Gastrocnemius medialis (tissue), 4 donors: ENCODE measurements at regions not wholly inside any gene's neighbourhood (a gene's known extent, or its start where the extent isn't known, plus 50 kb on each side); places are given as distances from the start of the nearest gene placed in this dataset.

ENCODE experiments used
- ATAC-seq, 2 donors: fragments of 150-250 bp; one replicate each; pipeline ENCODE4 v1.9.1; 2016
- DNase-seq, 2 donors: peaks; one replicate each; pipeline ENCODE4 v3.0.0-alpha.2; 2019
- H3K27ac ChIP-seq, 4 donors: fragments of 200-600 bp; sonication (generic); 1 replicate in 1 of 4; 2 replicates in 3 of 4; pipeline ENCODE4 v1.5.1; 2016 to 2018; ENCODE audit warnings: mild to moderate bottlenecking in 2 of 4, moderate library complexity in 1 of 4
- H3K27me3 ChIP-seq, 3 donors: fragments of 200-600 bp; sonication (generic) in 2 of 3; 1 replicate in 1 of 3; 2 replicates in 2 of 3; pipeline versions ENCODE4 v1.5.1 to v1.6.0; 2016 to 2019; ENCODE audit warnings: mild to moderate bottlenecking in 1 of 3, moderate library complexity in 1 of 3
- H3K36me3 ChIP-seq, 2 donors: fragments of 200-600 bp; sonication (generic) in 1 of 2; one replicate each; pipeline ENCODE4 v1.5.1; 2017 to 2018
- H3K4me1 ChIP-seq, 2 donors: fragments of 200-600 bp; sonication (generic) in 1 of 2; one replicate each; pipeline ENCODE4 v1.5.1; 2016 to 2017; ENCODE audit warnings: mild to moderate bottlenecking in 2 of 2
- H3K4me3 ChIP-seq, 4 donors: fragments of 200-600 bp; sonication (generic) in 3 of 4; 1 replicate in 1 of 4; 2 replicates in 3 of 4; pipeline ENCODE4 v1.5.1; 2016 to 2019; ENCODE audit warnings: mild to moderate bottlenecking in 2 of 4
- H3K9me3 ChIP-seq, 3 donors: fragments of 200-600 bp; sonication (generic) in 2 of 3; 1 replicate in 1 of 3; 2 replicates in 2 of 3; pipeline ENCODE4 v1.5.1; 2016 to 2019
- CTCF ChIP-seq, 5 experiments: fragments of 450-650 bp in 3 of 5; fragments of 200-600 bp in 2 of 5; sonication (generic) in 2 of 5; IDR thresholded peaks in 4 of 5; conservative IDR thresholded peaks in 1 of 5; 1 replicate in 4 of 5; 2 replicates in 1 of 5; pipeline ENCODE4 v1.5.1; 2016 to 2019; ENCODE audit warnings: antibody characterized with exemption in 5 of 5, mild to moderate bottlenecking in 3 of 5, moderate library complexity in 3 of 5
- POLR2A ChIP-seq, 2 donors: fragments of 450-650 bp; IDR thresholded peaks; one replicate each; pipeline ENCODE4 v1.6.1; 2017; ENCODE audit warnings: antibody characterized with exemption in 2 of 2, mild to moderate bottlenecking in 2 of 2, moderate library complexity in 2 of 2
- in situ Hi-C, 4 donors: fragments of 200-750 bp; cut with MboI; loops; one replicate each; pipeline versions ENCODE4 v1.15.0 to v1.8.0; 2017; ENCODE audit warnings: low sequenced_read_pairs in 4 of 4
- intact Hi-C: fragments of 100-400 bp; cut with DNase I; formaldehyde crosslinking; loops from one replicate; pipeline ENCODE4 v1.15.1; 2023; ENCODE audit warnings: low total_unique reads

GRCh38 chr7:73939528-73939927 lies 78.6 kb downstream of the TMEM270 start:
- in situ Hi-C loops: no loop called here
- DNase-seq (no peak), ATAC-seq (no peak)
- H3K4me1 ChIP-seq: no peaks in the 10 kb centered on the region
- H3K27me3 ChIP-seq: no peaks in the 10 kb centered on the region
- no peaks in the 10 kb centered on the region for H3K36me3 ChIP-seq
- no peaks in the 10 kb centered on the region for H3K9me3 ChIP-seq
- H3K4me3 ChIP-seq: no peak overlapping the region
- TF ChIP-seq POLR2A (IDR thresholded peaks at IDR 0.05): no peak
- TF ChIP-seq CTCF (IDR thresholded peaks at IDR 0.05 in 4 of 5, conservative IDR thresholded peaks at IDR 0.05 in 1 of 5): no peak
- intact Hi-C loops: no loop called here
- no peak overlapping the region for H3K27ac ChIP-seq

DNA sequence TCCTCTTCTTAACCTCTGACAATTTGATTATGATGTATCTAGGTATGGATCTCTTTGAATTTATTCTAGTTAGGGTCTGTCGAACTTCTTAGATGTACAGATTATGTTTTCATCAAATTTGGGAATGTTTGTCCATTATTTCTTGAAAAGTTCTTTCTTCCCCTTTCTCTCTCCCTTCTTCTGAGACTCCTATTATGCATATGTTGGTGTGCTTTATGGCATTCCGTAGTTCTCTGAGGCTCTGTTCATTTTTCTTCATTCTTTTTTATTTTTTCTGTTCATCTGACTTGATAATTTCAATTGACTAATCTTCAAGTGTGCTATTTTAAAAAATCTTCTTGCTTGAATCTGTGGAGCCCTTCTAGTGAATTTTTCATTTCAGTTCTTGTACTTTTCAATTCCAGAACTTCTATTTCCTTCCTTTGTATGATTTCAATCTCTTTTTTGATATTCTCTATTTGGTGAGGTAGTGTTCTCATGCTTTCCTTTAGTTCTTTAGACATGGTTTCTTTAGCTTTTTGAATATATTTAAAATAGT lies 79.8 kb downstream of the TMEM270 start:
- Histone ChIP-seq H3K4me3 (no peak overlapping the region), H3K36me3 (no peaks in the 10 kb centered on the region), H3K27ac (no peak overlapping the region), H3K27me3 (no peaks in the 10 kb centered on the region), H3K4me1 (no peaks in the 10 kb centered on the region), H3K9me3 (peaks cover 0 to 8% (median 0%) of the 10 kb centered on the region in 3 donors)
- intact Hi-C loops: no loop called here
- DNase-seq (no peak), ATAC-seq (no peak)
- in situ Hi-C loops: no loop called here
- no peak for TF ChIP-seq CTCF (IDR thresholded peaks at IDR 0.05 in 4 of 5, conservative IDR thresholded peaks at IDR 0.05 in 1 of 5)
- TF ChIP-seq POLR2A (IDR thresholded peaks at IDR 0.05): no peak

- no peaks in the 10 kb centered on the region for H3K36me3 ChIP-seq
- H3K4me3 ChIP-seq: no peak overlapping the region
- intact Hi-C loops (no loop called here), in situ Hi-C loops (no loop called here)
- H3K27me3 ChIP-seq: no peaks in the 10 kb centered on the region
- H3K9me3 ChIP-seq: peaks cover 0 to 8% (median 0%) of the 10 kb centered on the region in 3 donors
- H3K27ac ChIP-seq: no peak overlapping the region
- DNase-seq: no peak
- H3K4me1 ChIP-seq: no peaks in the 10 kb centered on the region
- ATAC-seq: no peak
- TF ChIP-seq POLR2A (IDR thresholded peaks at IDR 0.05): no peak
- no peak for TF ChIP-seq CTCF (IDR thresholded peaks at IDR 0.05 in 4 of 5, conservative IDR thresholded peaks at IDR 0.05 in 1 of 5)
Observed at GRCh38 chr7:73941836-73942551, 81.0 kb downstream of the TMEM270 start.

DNA sequence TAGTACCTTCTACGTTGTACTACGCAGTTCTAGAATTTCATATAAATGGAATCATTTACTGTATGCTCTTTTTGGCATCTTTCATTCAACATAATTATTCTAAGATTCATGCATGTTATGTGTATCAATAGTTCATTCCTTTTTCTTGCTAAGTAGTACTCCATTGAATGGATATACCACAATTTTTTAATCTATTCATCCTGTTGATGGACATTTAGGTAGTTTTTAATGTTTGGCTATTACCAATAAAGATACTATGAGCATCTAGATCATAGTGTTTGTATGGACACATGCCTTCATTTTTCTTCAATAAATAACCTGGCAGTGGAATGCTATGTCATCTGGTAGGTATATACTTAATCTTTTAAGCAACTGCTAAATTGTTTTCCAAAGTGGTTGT lies 83.0 kb upstream of the ELN start:
- Histone ChIP-seq H3K27ac (no peak overlapping the region), H3K4me1 (no peaks in the 10 kb centered on the region), H3K36me3 (no peaks in the 10 kb centered on the region), H3K27me3 (no peaks in the 10 kb centered on the region), H3K4me3 (no peak overlapping the region), H3K9me3 (peaks cover 0 to 8% (median 0%) of the 10 kb centered on the region in 3 donors)
- ATAC-seq (no peak), DNase-seq (no peak)
- TF ChIP-seq CTCF (IDR thresholded peaks at IDR 0.05 in 4 of 5, conservative IDR thresholded peaks at IDR 0.05 in 1 of 5) (no peak), POLR2A (IDR thresholded peaks at IDR 0.05) (no peak)
- in situ Hi-C loops (no loop called here), intact Hi-C loops (no loop called here)
